Central memory CD8-positive, alpha-beta T cell (primary cell): ENCODE measurements at regions not wholly inside any gene's neighbourhood (a gene's known extent, or its start where the extent isn't known, plus 50 kb on each side); places are given as distances from the start of the nearest gene placed in this dataset.

Experiments used
- ATAC-seq: fragments of 150-1000 bp; cut with Tn5 transposase; replicated peaks from 2 replicates; pipeline ENCODE4 v1.10.0; 2022; ENCODE audit warnings: mild to moderate bottlenecking, moderate FRiP score, moderate number of reproducible peaks; ENCODE audit not compliant: poor library complexity, severe bottlenecking; ENCODE audit errors: extremely low read depth
- DNase-seq, 2 donors: peaks; one replicate each; pipeline ENCODE4 v3.0.0; 2021; ENCODE audit warnings: low spot score in 2 of 2
- H3K27ac Mint-ChIP-seq: one replicate; pipeline ENCODE4 v1.8.0; 2022; ENCODE audit warnings: low read depth, mild to moderate bottlenecking, moderate library complexity, mixed read lengths
- H3K27me3 Mint-ChIP-seq: one replicate; pipeline ENCODE4 v1.8.0; 2022; ENCODE audit warnings: mixed read lengths
- H3K36me3 Mint-ChIP-seq: one replicate; pipeline ENCODE4 v1.8.0; 2022; ENCODE audit warnings: mild to moderate bottlenecking, moderate library complexity, mixed read lengths; ENCODE audit not compliant: insufficient read depth
- H3K4me1 Mint-ChIP-seq: one replicate; pipeline ENCODE4 v1.8.0; 2022; ENCODE audit warnings: mixed read lengths
- H3K4me3 Mint-ChIP-seq: one replicate; pipeline ENCODE4 v1.8.0; 2022; ENCODE audit warnings: mild to moderate bottlenecking, moderate library complexity, mixed read lengths
- H3K9me3 Mint-ChIP-seq: one replicate; pipeline ENCODE4 v1.8.0; 2022; ENCODE audit warnings: mixed read lengths

DNA sequence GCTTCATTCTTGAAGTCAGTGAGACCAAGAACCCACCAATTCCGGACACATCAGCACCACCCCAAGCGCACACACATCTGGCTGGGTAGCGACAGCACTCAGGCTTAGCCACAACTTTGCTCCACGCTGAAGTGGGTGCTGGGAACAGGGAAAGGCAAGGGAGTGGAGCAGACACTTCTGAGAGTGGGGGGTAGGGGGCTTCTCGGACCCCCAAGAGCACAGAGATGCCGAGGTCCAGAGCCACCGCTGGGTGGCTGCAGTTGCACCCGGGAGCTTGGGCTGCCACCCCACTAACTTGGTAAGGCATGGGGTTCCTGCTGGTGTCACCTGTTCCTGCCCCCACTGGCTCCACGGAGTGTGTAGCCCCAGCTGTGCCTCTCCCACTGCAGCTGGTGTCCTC, 225.3 kb upstream of the RIOK2 start:
- no peaks in the 10 kb centered on the region for H3K36me3 Mint-ChIP-seq
- H3K27me3 Mint-ChIP-seq, result no peaks in the 10 kb centered on the region
- peaks cover 7% of the 10 kb centered on the region for H3K9me3 Mint-ChIP-seq
- no peaks in the 10 kb centered on the region for H3K4me1 Mint-ChIP-seq
- no peak overlapping the region for H3K4me3 Mint-ChIP-seq
- H3K27ac Mint-ChIP-seq, result no peak overlapping the region
- ATAC-seq, result no peak
- no peak for DNase-seq

- DNase-seq (no peak), ATAC-seq (no peak)
- Mint-ChIP-seq H3K36me3 (no peaks in the 10 kb centered on the region), H3K4me3 (no peak overlapping the region), H3K9me3 (no peaks in the 10 kb centered on the region), H3K27me3 (no peaks in the 10 kb centered on the region), H3K4me1 (no peaks in the 10 kb centered on the region), H3K27ac (no peak overlapping the region)
These were observed 229.9 kb upstream of the RIOK2 start for GRCh38 chr5:97412959-97413358.

DNA sequence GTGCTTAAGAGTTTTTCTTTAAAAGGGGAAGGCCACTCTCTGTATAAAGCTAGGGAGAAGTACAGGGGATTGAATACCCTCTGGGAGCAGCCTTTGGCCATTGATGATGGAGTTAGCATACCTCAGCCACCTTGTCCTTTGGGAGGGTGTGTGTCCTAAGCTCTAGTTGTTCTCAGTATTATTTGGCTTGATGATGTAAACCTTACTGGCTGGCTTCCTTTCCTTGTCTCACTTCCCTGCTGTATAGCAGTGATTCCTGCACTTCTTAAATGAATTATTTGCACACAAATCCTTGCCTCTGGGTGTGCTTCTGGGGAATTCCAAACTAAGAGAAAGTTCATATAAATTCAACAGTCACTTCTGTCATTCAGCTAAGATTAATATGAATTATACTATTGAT, 234.9 kb upstream of the RIOK2 start:
- Mint-ChIP-seq H3K36me3 (no peaks in the 10 kb centered on the region), H3K27ac (no peak overlapping the region), H3K4me3 (no peak overlapping the region), H3K27me3 (no peaks in the 10 kb centered on the region), H3K4me1 (no peaks in the 10 kb centered on the region), H3K9me3 (no peaks in the 10 kb centered on the region)
- no peak for DNase-seq
- no peak for ATAC-seq

- Mint-ChIP-seq H3K9me3 (no peaks in the 10 kb centered on the region), H3K27ac (no peak overlapping the region), H3K4me1 (no peaks in the 10 kb centered on the region), H3K27me3 (no peaks in the 10 kb centered on the region), H3K4me3 (no peak overlapping the region), H3K36me3 (no peaks in the 10 kb centered on the region)
- DNase-seq, result no peak
- ATAC-seq, result no peak
These were observed 235.4 kb upstream of the RIOK2 start for GRCh38 chr5:97418462-97418861.

DNA sequence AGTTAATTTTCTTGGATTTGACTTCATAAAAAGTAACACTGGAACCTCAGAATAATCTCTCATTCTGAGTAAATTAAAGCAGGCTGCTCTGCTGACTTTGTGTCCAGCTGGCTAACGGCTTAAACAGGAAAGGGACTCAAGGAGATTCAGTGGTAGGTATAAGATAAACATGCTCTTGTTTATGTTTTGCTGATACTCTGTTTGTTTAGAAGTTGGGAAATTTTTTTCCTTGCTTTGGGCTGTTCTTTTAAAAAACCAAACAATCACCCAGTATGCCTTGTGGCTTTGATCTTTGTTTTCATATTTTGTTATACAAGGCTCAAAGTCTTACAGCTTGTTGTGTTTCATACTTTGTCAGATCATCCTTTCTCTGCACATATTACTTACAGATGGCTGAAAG, 237.6 kb upstream of the RIOK2 start:
- H3K27me3 Mint-ChIP-seq, result no peaks in the 10 kb centered on the region
- ATAC-seq, result no peak
- no peaks in the 10 kb centered on the region for H3K9me3 Mint-ChIP-seq
- no peaks in the 10 kb centered on the region for H3K4me1 Mint-ChIP-seq
- no peak overlapping the region for H3K27ac Mint-ChIP-seq
- no peak overlapping the region for H3K4me3 Mint-ChIP-seq
- DNase-seq, result no peak
- H3K36me3 Mint-ChIP-seq, result no peaks in the 10 kb centered on the region

DNA sequence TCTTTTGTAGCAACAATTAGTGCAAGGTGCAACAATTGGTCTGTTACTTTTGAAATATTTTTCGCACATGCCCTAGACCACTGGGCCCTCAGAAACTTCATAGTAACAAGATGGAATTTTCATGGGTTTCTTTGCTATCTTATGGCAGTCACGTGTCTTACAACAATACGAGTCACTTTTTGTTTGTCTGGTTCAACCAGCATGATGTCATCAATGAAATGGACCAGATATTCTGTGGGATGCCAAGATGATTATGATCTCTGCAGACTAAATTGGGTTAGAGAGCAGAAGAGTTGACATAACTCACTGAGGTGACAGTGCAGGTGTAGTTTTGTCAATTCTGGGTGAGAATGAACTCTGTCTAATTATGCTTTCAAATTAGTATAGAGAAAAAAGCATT, 239.6 kb upstream of the RIOK2 start:
- DNase-seq, result no peak
- Mint-ChIP-seq H3K4me1 (no peaks in the 10 kb centered on the region), H3K4me3 (no peak overlapping the region), H3K9me3 (no peaks in the 10 kb centered on the region), H3K36me3 (no peaks in the 10 kb centered on the region), H3K27me3 (no peaks in the 10 kb centered on the region), H3K27ac (no peak overlapping the region)
- no peak for ATAC-seq

DNA sequence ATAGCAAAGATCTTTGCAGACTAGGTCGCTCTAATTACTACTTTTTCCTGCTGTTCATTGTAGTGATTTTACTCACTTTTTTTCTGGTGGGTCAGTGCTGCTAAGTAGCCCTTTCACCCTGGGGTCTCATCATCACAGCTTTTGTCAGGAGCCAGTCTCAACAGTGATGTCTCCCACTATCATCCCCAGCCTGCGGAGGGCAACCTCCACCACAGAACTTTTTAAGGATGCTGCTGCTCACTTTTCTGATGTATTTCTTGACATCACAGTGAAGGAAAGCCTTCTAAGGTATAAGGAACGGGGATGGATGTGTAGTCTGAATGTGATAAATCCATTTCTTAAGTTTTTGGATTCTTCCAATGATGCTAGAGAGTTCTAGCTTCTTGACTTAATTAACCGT, 242.5 kb upstream of the RIOK2 start:
- no peaks in the 10 kb centered on the region for H3K27me3 Mint-ChIP-seq
- no peak overlapping the region for H3K4me3 Mint-ChIP-seq
- no peaks in the 10 kb centered on the region for H3K4me1 Mint-ChIP-seq
- no peak for ATAC-seq
- DNase-seq, result no peak
- no peaks in the 10 kb centered on the region for H3K36me3 Mint-ChIP-seq
- H3K27ac Mint-ChIP-seq, result no peak overlapping the region
- no peaks in the 10 kb centered on the region for H3K9me3 Mint-ChIP-seq

DNA sequence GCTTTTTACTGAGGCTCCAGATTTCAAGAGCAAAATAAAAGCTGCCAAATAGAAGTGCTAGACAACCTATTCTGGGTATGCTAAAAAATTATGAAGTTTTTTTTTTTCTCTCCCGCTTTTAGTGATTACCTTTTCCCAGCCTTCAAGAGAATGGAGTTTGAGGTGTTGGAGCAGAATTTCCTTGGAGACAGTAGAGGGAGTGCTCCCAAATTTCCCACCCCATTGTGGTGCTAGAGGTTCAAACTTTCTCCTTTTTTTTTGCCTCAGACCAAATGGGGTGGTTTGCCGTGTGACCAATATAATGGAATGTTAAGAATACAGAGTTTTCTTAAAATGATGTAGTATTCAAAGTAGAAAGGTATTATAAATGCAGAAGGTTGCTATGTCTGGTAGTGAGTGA, 244.2 kb upstream of the RIOK2 start:
- Mint-ChIP-seq H3K4me3 (no peak overlapping the region), H3K27me3 (no peaks in the 10 kb centered on the region), H3K9me3 (no peaks in the 10 kb centered on the region), H3K36me3 (no peaks in the 10 kb centered on the region), H3K27ac (no peak overlapping the region), H3K4me1 (no peaks in the 10 kb centered on the region)
- ATAC-seq (no peak), DNase-seq (no peak)

DNA sequence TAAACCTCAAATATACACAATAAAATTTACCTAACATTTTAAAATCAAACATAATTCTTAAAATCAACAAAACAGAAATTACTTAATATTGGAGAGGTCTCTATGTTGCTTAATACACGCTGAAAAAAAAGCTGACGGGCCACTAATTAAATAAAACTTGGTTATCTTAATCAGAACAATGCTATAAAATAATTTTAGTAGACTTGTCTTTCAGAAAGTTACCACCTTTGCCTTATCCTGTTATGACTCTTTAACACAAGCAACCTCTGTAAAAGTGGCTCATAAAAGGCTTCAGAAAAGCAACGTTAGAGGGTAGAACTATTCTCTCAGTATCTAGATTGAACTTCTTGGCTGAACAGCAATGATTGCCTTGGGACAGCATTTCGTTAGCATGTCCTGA, 251.0 kb upstream of the RIOK2 start:
- Mint-ChIP-seq H3K27me3 (no peaks in the 10 kb centered on the region), H3K36me3 (no peaks in the 10 kb centered on the region), H3K4me3 (no peak overlapping the region), H3K9me3 (no peaks in the 10 kb centered on the region), H3K4me1 (no peaks in the 10 kb centered on the region), H3K27ac (no peak overlapping the region)
- ATAC-seq (no peak), DNase-seq (no peak)

GRCh38 chr5:97436405-97436804, 253.4 kb upstream of the RIOK2 start:
- Mint-ChIP-seq H3K9me3 (peaks cover 5% of the 10 kb centered on the region), H3K4me1 (no peaks in the 10 kb centered on the region), H3K4me3 (no peak overlapping the region), H3K36me3 (no peaks in the 10 kb centered on the region), H3K27ac (no peak overlapping the region), H3K27me3 (no peaks in the 10 kb centered on the region)
- DNase-seq, result no peak
- no peak for ATAC-seq

GRCh38 chr5:97443740-97444139, 260.7 kb upstream of the RIOK2 start:
- Mint-ChIP-seq H3K9me3 (peaks cover 25% of the 10 kb centered on the region), H3K36me3 (no peaks in the 10 kb centered on the region), H3K4me1 (no peaks in the 10 kb centered on the region), H3K27me3 (no peaks in the 10 kb centered on the region), H3K27ac (no peak overlapping the region), H3K4me3 (no peak overlapping the region)
- no peak for DNase-seq
- ATAC-seq, result no peak

DNA sequence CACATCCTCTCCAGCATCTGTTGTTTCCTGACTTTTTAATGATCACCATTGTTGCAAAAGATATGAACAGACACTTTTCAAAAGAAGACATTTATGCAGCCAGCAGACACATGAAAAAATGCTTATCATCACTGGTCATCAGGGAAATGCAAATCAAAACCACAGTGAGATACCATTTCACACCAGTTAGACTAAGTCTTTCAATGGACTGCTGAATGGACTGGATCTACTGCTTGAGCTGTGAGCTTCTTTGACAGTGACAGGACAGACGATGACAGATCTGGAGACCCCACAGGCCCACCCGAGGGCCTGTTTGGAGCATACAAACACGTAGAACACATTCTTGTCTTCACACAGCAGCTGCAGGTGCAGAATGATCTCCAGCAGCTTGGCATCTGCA, 266.1 kb upstream of the RIOK2 start:
- DNase-seq (no peak), ATAC-seq (no peak)
- no peak overlapping the region for H3K27ac Mint-ChIP-seq
- H3K4me1 Mint-ChIP-seq, result no peaks in the 10 kb centered on the region
- no peaks in the 10 kb centered on the region for H3K36me3 Mint-ChIP-seq
- H3K27me3 Mint-ChIP-seq, result no peaks in the 10 kb centered on the region
- H3K4me3 Mint-ChIP-seq, result no peak overlapping the region
- H3K9me3 Mint-ChIP-seq, result peaks cover 4% of the 10 kb centered on the region

- Mint-ChIP-seq H3K27me3 (no peaks in the 10 kb centered on the region), H3K9me3 (no peaks in the 10 kb centered on the region), H3K27ac (no peak overlapping the region), H3K4me3 (no peak overlapping the region), H3K36me3 (no peaks in the 10 kb centered on the region), H3K4me1 (no peaks in the 10 kb centered on the region)
- no peak for DNase-seq
- no peak for ATAC-seq
These were observed 269.6 kb upstream of the RIOK2 start for GRCh38 chr5:97452646-97453045.

DNA sequence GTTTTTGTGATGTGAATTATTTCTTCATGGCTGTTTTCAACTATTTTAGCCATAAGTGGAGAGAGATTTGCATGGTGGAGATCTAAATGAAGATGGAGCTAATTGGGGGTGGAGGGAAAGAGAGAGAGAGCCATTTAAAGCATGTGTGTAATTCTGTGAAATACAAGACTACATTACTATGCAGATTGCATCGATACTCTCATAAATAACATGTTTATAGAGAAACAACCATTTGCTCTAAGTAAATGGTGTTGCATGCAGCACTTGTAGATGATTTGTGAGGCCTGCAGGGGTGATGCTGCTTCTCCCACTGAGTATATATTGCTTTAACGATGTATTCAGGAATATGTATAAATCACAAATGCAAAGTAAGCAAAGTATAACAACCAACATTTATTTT, 270.2 kb upstream of the RIOK2 start:
- no peaks in the 10 kb centered on the region for H3K4me1 Mint-ChIP-seq
- DNase-seq (no peak), ATAC-seq (no peak)
- no peaks in the 10 kb centered on the region for H3K27me3 Mint-ChIP-seq
- H3K9me3 Mint-ChIP-seq, result no peaks in the 10 kb centered on the region
- no peaks in the 10 kb centered on the region for H3K36me3 Mint-ChIP-seq
- H3K27ac Mint-ChIP-seq, result no peak overlapping the region
- no peak overlapping the region for H3K4me3 Mint-ChIP-seq
